ENCODE measurements at regions not wholly inside any gene's neighbourhood (a gene's known extent, or its start where the extent isn't known, plus 50 kb on each side); places are given as distances from the start of the nearest gene placed in this dataset.

DNA sequence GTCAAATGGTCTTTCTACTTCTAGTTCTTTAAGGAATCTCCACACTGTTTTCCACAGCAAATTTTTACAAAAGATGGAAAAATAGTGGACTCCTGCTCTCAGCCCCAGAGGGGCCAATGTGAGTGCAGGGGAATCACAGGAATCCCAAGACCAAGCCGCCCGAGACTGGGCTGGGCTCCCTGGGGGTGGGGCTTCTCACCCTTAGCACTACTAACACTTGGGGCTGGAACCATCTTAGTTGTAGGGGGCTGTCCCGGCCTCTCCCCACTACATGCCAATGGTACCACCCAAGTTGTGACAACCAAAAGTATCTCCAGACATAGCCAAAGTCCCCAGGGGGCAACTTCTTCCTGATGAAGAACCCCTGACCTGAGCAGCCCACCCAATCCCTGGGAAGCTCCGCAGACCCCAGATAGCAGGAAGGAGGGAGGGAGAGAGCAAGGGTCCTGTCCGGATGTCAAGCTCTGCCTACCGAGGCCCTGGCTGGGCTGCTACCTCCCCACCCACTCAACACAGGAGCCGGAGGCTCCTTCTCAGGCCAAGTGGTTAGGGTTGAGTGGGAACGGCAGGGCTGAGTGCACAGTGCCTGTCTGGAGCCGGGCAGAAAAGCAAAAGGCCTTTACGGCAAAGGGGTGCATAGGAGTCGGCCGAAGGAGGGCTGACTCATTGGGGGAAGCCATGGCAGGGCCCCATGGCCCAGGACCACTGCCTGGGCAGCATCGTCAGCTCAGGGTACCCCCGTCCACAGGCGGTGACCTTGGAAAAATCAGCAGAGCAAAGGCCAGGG, 122.5 kb upstream of the FGF3 start:
- no peak for TF ChIP-seq GATA2 (IDR thresholded peaks at IDR 0.05; ENCODE audit: low read depth, low read length)
- TF ChIP-seq GATA3 (IDR thresholded peaks at IDR 0.05; ENCODE audit: low read depth, low read length) = no peak
